ENCODE measurements at regions not wholly inside any gene's neighbourhood (a gene's known extent, or its start where the extent isn't known, plus 50 kb on each side); places are given as distances from the start of the nearest gene placed in this dataset.

DNA sequence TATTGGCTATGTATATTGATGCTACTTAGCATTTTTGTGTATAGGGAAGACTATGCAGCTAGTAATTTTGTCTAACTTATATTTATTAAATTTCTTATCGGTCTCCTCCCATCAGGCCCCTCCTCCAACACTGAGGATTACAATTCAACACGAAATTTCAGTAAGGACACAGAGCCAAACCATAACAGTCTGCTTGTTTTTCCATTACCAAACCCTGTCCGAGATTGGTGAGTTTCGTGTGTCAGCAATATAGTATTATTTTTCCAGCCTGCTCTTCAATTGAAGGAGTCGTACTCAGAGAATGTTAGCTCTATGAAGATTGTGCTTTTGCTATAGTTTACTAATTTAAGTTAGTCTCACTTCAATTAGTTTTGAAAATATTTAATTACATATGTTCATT is 1495.3 kb downstream of the MRPL39 start:
- TF ChIP-seq, protein P1, sequence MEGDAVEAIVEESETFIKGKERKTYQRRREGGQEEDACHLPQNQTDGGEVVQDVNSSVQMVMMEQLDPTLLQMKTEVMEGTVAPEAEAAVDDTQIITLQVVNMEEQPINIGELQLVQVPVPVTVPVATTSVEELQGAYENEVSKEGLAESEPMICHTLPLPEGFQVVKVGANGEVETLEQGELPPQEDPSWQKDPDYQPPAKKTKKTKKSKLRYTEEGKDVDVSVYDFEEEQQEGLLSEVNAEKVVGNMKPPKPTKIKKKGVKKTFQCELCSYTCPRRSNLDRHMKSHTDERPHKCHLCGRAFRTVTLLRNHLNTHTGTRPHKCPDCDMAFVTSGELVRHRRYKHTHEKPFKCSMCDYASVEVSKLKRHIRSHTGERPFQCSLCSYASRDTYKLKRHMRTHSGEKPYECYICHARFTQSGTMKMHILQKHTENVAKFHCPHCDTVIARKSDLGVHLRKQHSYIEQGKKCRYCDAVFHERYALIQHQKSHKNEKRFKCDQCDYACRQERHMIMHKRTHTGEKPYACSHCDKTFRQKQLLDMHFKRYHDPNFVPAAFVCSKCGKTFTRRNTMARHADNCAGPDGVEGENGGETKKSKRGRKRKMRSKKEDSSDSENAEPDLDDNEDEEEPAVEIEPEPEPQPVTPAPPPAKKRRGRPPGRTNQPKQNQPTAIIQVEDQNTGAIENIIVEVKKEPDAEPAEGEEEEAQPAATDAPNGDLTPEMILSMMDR (IDR thresholded peaks at IDR 0.05) = no peak
- no peak for TF ChIP-seq POLR2AphosphoS5 (IDR thresholded peaks at IDR 0.05)
- no peak for TF ChIP-seq POLR2A (IDR thresholded peaks at IDR 0.05)
